AG04449 (cell line): ENCODE measurements at regions not wholly inside any gene's neighbourhood (a gene's known extent, or its start where the extent isn't known, plus 50 kb on each side); places are given as distances from the start of the nearest gene placed in this dataset.
"Not testable (repeated sequence)": the region's sequence is repeated elsewhere in the genome, so short reads cannot be mapped to it uniquely, and the experiment has no call there.

Experiments used
- CTCF ChIA-PET: fragments of 350-600 bp; formaldehyde crosslinking; extraction: SDS; loops from one replicate; lab custom pipeline; 2021; ENCODE audit warnings: antibody characterized with exemption; lab: Yijun Ruan, JAX
- POLR2A ChIA-PET: fragments of 400-600, 350-600 bp; formaldehyde crosslinking; extraction: SDS; loops from one replicate; lab custom pipeline; 2020; ENCODE audit warnings: antibody characterized with exemption, inconsistent platforms; lab: Yijun Ruan, JAX
- DNase-seq: peaks from one replicate; pipeline ENCODE4 v3.0.0-alpha.2; 2010; ENCODE audit warnings: low read depth, low spot score
- H3K4me3 ChIP-seq: 2 replicates; pipeline ENCODE4 v1.5.1; 2011; ENCODE audit warnings: low read depth, mild to moderate bottlenecking, control low read depth, low read length
- CTCF ChIP-seq: IDR thresholded peaks from one replicate; pipeline ENCODE4 v1.5.1; 2011; ENCODE audit warnings: mild to moderate bottlenecking, moderate library complexity, low read length, control low read depth, inconsistent platforms; ENCODE audit not compliant: insufficient read depth; ENCODE audit errors: missing control alignments

GRCh38 chr15:24076090-24076784 is 389.1 kb upstream of the NDN start:
- no peak overlapping the region for H3K4me3 ChIP-seq
- ChIA-PET POLR2A (no interaction called here), CTCF (no interaction called here)
- TF ChIP-seq CTCF, result no peak
- DNase-seq, result no peak

GRCh38 chr15:24078310-24079029 is 391.4 kb upstream of the NDN start:
- H3K4me3 ChIP-seq, result no peak overlapping the region
- no peak for TF ChIP-seq CTCF
- ChIA-PET CTCF (no interaction called here), POLR2A (no interaction called here)
- DNase-seq, result no peak

GRCh38 chr15:24088941-24089340 is 401.8 kb upstream of the NDN start:
- POLR2A ChIA-PET, DNase-seq, H3K4me3 ChIP-seq, CTCF ChIA-PET: not testable (repeated sequence)

GRCh38 chr15:24101503-24101902 is 414.4 kb upstream of the NDN start:
- DNase-seq, CTCF ChIA-PET, H3K4me3 ChIP-seq, POLR2A ChIA-PET: not testable (repeated sequence)

GRCh38 chr15:24107524-24107923 is 420.4 kb upstream of the NDN start:
- H3K4me3 ChIP-seq, CTCF ChIA-PET, POLR2A ChIA-PET, DNase-seq: not testable (repeated sequence)

- H3K4me3 ChIP-seq, CTCF ChIA-PET, DNase-seq, POLR2A ChIA-PET: not testable (repeated sequence)
Observed at GRCh38 chr15:24107948-24108347, 420.8 kb upstream of the NDN start.

GRCh38 chr15:24108349-24108748 is 421.2 kb upstream of the NDN start:
- POLR2A ChIA-PET, result not testable (repeated sequence)

GRCh38 chr15:24139622-24140021 is 452.5 kb upstream of the NDN start:
- POLR2A ChIA-PET, CTCF ChIA-PET: not testable (repeated sequence)

More at GRCh38 chr15:24108349-24108748, 421.2 kb upstream of the NDN start:
- H3K4me3 ChIP-seq, CTCF ChIA-PET, DNase-seq: not testable (repeated sequence)

GRCh38 chr15:24145070-24145469 is 458.0 kb upstream of the NDN start:
- POLR2A ChIA-PET, DNase-seq, H3K4me3 ChIP-seq, CTCF ChIA-PET: not testable (repeated sequence)

More at GRCh38 chr15:24139622-24140021, 452.5 kb upstream of the NDN start:
- not testable (repeated sequence) for H3K4me3 ChIP-seq, DNase-seq

- ChIA-PET CTCF (no interaction called here), POLR2A (no interaction called here)
- H3K4me3 ChIP-seq, result no peak overlapping the region
- TF ChIP-seq CTCF, result no peak
- DNase-seq, result no peak
Observed at GRCh38 chr15:24146251-24146650, 459.1 kb upstream of the NDN start.
